ENCODE measurements at regions not wholly inside any gene's neighbourhood (a gene's known extent, or its start where the extent isn't known, plus 50 kb on each side); places are given as distances from the start of the nearest gene placed in this dataset.

DNA sequence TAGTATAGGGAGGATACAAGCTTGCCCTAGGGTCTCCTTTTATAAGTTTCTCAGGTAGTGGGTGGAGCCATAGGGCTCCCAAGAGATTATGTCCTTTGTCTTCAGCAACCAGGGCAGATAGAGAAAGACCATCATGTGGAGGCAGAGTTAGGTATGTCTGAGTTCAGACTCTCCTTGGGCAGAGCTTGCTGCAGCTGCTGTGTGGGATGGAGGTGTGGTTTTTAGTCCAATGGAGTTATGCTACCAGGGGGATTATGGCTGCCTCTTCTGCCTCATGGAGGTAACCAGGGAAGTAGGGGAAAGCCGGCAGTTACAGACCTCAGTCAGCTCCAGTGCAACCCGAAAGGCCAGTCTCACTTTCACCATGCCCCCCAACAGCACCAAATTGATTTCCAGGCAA is 220.5 kb downstream of the NECTIN3 start:
- Histone ChIP-seq H2AFZ (ENCODE audit: low read depth, low read length, poor library complexity, severe bottlenecking) (no peak overlapping the region), H3K4me2 (ENCODE audit: low read length) (no peak overlapping the region), H3K36me3 (ENCODE audit: control insufficient read depth in 1 of 2, insufficient read depth in 2 of 2, low read length in 2 of 2) (no peaks in the 10 kb centered on the region), H3K4me3 (replicated peaks in 1 of 2; ENCODE audit: low read depth in 1 of 2, low read length in 2 of 2) (no peak overlapping the region), H3K9ac (ENCODE audit: low read length) (no peak overlapping the region), H3K27me3 (ENCODE audit: insufficient read depth, low read length) (no peaks in the 10 kb centered on the region), H3K9me3 (ENCODE audit: control insufficient read depth in 1 of 2, insufficient read depth in 1 of 2, low read depth in 1 of 2, low read length in 2 of 2) (no peaks in the 10 kb centered on the region), H3K79me2 (ENCODE audit: insufficient read depth, low read length) (no peaks in the 10 kb centered on the region), H3K4me1 (ENCODE audit: control insufficient read depth in 1 of 2, insufficient read depth in 2 of 2, low read length in 2 of 2) (no peaks in the 10 kb centered on the region), H3K27ac (ENCODE audit: low read depth, low read length) (no peak overlapping the region), H3K9me2 (ENCODE audit: insufficient read depth) (no peaks in the 10 kb centered on the region), H4K20me1 (ENCODE audit: insufficient read depth) (no peaks in the 10 kb centered on the region)
- ChIA-PET CTCF (no interaction called here), RAD21 (ENCODE audit: low non-redundant PET in 1 of 2, low total read pairs in 2 of 2, uncharacterized antibody in 2 of 2, unreplicated experiment in 2 of 2) (no interaction called here), POLR2A (no interaction called here)
- DNase-seq (ENCODE audit: low read depth, low spot score): no peak
- BruUV-seq (replicated peaks): no TSS peak
- intact Hi-C loops (cut with micrococcal nuclease): no loop called here
- TF ChIP-seq, protein P1, sequence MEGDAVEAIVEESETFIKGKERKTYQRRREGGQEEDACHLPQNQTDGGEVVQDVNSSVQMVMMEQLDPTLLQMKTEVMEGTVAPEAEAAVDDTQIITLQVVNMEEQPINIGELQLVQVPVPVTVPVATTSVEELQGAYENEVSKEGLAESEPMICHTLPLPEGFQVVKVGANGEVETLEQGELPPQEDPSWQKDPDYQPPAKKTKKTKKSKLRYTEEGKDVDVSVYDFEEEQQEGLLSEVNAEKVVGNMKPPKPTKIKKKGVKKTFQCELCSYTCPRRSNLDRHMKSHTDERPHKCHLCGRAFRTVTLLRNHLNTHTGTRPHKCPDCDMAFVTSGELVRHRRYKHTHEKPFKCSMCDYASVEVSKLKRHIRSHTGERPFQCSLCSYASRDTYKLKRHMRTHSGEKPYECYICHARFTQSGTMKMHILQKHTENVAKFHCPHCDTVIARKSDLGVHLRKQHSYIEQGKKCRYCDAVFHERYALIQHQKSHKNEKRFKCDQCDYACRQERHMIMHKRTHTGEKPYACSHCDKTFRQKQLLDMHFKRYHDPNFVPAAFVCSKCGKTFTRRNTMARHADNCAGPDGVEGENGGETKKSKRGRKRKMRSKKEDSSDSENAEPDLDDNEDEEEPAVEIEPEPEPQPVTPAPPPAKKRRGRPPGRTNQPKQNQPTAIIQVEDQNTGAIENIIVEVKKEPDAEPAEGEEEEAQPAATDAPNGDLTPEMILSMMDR (IDR thresholded peaks at IDR 0.05 in 2 of 3, conservative IDR thresholded peaks at IDR 0.05 in 1 of 3; ENCODE audit: borderline replicate concordance in 1 of 3, insufficient read depth in 1 of 3, low read depth in 2 of 3, low read length in 2 of 3): no peak
- TF ChIP-seq, protein P2, sequence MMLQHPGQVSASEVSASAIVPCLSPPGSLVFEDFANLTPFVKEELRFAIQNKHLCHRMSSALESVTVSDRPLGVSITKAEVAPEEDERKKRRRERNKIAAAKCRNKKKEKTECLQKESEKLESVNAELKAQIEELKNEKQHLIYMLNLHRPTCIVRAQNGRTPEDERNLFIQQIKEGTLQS (IDR thresholded peaks at IDR 0.05): no peak
- TF ChIP-seq SRF (IDR thresholded peaks at IDR 0.05; ENCODE audit: low read depth): no peak
- no peak for TF ChIP-seq POLR2AphosphoS5 (IDR thresholded peaks at IDR 0.05; ENCODE audit: low read depth, low read length)
- TF ChIP-seq, protein P3, sequence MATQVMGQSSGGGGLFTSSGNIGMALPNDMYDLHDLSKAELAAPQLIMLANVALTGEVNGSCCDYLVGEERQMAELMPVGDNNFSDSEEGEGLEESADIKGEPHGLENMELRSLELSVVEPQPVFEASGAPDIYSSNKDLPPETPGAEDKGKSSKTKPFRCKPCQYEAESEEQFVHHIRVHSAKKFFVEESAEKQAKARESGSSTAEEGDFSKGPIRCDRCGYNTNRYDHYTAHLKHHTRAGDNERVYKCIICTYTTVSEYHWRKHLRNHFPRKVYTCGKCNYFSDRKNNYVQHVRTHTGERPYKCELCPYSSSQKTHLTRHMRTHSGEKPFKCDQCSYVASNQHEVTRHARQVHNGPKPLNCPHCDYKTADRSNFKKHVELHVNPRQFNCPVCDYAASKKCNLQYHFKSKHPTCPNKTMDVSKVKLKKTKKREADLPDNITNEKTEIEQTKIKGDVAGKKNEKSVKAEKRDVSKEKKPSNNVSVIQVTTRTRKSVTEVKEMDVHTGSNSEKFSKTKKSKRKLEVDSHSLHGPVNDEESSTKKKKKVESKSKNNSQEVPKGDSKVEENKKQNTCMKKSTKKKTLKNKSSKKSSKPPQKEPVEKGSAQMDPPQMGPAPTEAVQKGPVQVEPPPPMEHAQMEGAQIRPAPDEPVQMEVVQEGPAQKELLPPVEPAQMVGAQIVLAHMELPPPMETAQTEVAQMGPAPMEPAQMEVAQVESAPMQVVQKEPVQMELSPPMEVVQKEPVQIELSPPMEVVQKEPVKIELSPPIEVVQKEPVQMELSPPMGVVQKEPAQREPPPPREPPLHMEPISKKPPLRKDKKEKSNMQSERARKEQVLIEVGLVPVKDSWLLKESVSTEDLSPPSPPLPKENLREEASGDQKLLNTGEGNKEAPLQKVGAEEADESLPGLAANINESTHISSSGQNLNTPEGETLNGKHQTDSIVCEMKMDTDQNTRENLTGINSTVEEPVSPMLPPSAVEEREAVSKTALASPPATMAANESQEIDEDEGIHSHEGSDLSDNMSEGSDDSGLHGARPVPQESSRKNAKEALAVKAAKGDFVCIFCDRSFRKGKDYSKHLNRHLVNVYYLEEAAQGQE (IDR thresholded peaks at IDR 0.05; ENCODE audit: low read depth): no peak
- TF ChIP-seq, protein P4, sequence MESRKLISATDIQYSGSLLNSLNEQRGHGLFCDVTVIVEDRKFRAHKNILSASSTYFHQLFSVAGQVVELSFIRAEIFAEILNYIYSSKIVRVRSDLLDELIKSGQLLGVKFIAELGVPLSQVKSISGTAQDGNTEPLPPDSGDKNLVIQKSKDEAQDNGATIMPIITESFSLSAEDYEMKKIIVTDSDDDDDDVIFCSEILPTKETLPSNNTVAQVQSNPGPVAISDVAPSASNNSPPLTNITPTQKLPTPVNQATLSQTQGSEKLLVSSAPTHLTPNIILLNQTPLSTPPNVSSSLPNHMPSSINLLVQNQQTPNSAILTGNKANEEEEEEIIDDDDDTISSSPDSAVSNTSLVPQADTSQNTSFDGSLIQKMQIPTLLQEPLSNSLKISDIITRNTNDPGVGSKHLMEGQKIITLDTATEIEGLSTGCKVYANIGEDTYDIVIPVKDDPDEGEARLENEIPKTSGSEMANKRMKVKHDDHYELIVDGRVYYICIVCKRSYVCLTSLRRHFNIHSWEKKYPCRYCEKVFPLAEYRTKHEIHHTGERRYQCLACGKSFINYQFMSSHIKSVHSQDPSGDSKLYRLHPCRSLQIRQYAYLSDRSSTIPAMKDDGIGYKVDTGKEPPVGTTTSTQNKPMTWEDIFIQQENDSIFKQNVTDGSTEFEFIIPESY (IDR thresholded peaks at IDR 0.05; ENCODE audit: extremely low read depth, insufficient replicate concordance, low read length): no peak
- no peak for TF ChIP-seq ZNF274 (IDR thresholded peaks at IDR 0.05; ENCODE audit: low read depth, low read length)
- TF ChIP-seq EZH2phosphoT487 (IDR thresholded peaks at IDR 0.05; ENCODE audit: borderline replicate concordance): no peak
- no peak for TF ChIP-seq CBX3 (IDR thresholded peaks at IDR 0.05; ENCODE audit: low read depth)
- TF ChIP-seq TCF7L2 (IDR thresholded peaks at IDR 0.05; ENCODE audit: borderline replicate concordance, extremely low read depth, insufficient read depth, insufficient read length): no peak
- no peak for TF ChIP-seq ELF1 (IDR thresholded peaks at IDR 0.05; ENCODE audit: borderline replicate concordance, low read depth)
- no peak for TF ChIP-seq ZFX (IDR thresholded peaks at IDR 0.05)
- TF ChIP-seq SIN3A (IDR thresholded peaks at IDR 0.05; ENCODE audit: low read depth): no peak
- TF ChIP-seq EGR1 (IDR thresholded peaks at IDR 0.05; ENCODE audit: low read depth): no peak
- ATAC-seq: no peak

All from HCT116 (cell line).